GM21619 (cell line): ENCODE measurements at regions not wholly inside any gene's neighbourhood (a gene's known extent, or its start where the extent isn't known, plus 50 kb on each side); places are given as distances from the start of the nearest gene placed in this dataset.

Experiments
- ATAC-seq: cut with Tn5 transposase; IDR thresholded peaks from one replicate; pipeline ENCODE4 v1.9.1; 2021; ENCODE audit not compliant: unreplicated experiment

- ATAC-seq, result no peak
Observed at GRCh38 chrX:68997911-68998310, 167.3 kb downstream of the PJA1 start.

GRCh38 chrX:68997511-68997910, 167.7 kb downstream of the PJA1 start:
- no peak for ATAC-seq

GRCh38 chrX:68995780-68996551, 167.1 kb downstream of the EFNB1 start:
- no peak for ATAC-seq

GRCh38 chrX:68995386-68995779, 166.6 kb downstream of the EFNB1 start:
- ATAC-seq, result no peak

- no peak for ATAC-seq
Observed at GRCh38 chrX:68994891-68995255, 166.1 kb downstream of the EFNB1 start.

GRCh38 chrX:68994135-68994890, 165.5 kb downstream of the EFNB1 start:
- ATAC-seq, result no peak

- ATAC-seq, result no peak
Observed at GRCh38 chrX:68992821-68993397, 164.1 kb downstream of the EFNB1 start.

- no peak for ATAC-seq
Observed at GRCh38 chrX:68991691-68992345, 163.0 kb downstream of the EFNB1 start.

- no peak for ATAC-seq
Observed at GRCh38 chrX:68990948-68991347, 162.1 kb downstream of the EFNB1 start.

- ATAC-seq, result no peak
Observed at GRCh38 chrX:68989865-68990606, 161.2 kb downstream of the EFNB1 start.

GRCh38 chrX:68989456-68989855, 160.6 kb downstream of the EFNB1 start:
- ATAC-seq, result no peak

GRCh38 chrX:68988865-68989264, 160.0 kb downstream of the EFNB1 start:
- no peak for ATAC-seq

- ATAC-seq, result no peak
Observed at GRCh38 chrX:68985135-68985755, 156.4 kb downstream of the EFNB1 start.

- ATAC-seq, result no peak
Observed at GRCh38 chrX:68983004-68983857, 154.4 kb downstream of the EFNB1 start.

GRCh38 chrX:68982476-68982875, 153.7 kb downstream of the EFNB1 start:
- no peak for ATAC-seq

GRCh38 chrX:68980906-68981616, 152.2 kb downstream of the EFNB1 start:
- no peak for ATAC-seq

- ATAC-seq, result no peak
Observed at GRCh38 chrX:68978655-68979054, 149.8 kb downstream of the EFNB1 start.

GRCh38 chrX:68978255-68978654, 149.4 kb downstream of the EFNB1 start:
- no peak for ATAC-seq

- no peak for ATAC-seq
Observed at GRCh38 chrX:68953331-68953730, 124.5 kb downstream of the EFNB1 start.
